HL-60/S4 treated with phorbol 12-myristate 13-acetate at 8.2 ng/mL for 4 days and 3 days (cell line): ENCODE measurements at regions not wholly inside any gene's neighbourhood (a gene's known extent, or its start where the extent isn't known, plus 50 kb on each side); places are given as distances from the start of the nearest gene placed in this dataset.
"Not testable (repeated sequence)": the region's sequence is repeated elsewhere in the genome, so short reads cannot be mapped to it uniquely, and the experiment has no call there.

Experiments
- in situ Hi-C: fragments of 300-500 bp; cut with MboI; formaldehyde crosslinking; loops from 2 replicates; pipeline ENCODE4 v1.15.0; 2022; ENCODE audit warnings: low sequenced_read_pairs

- in situ Hi-C loops: no loop called here
Measured at GRCh38 chr10:30199376-30200016, 140.1 kb upstream of the JCAD start.

GRCh38 chr10:30197186-30197585 is 137.8 kb upstream of the JCAD start:
- in situ Hi-C loops: no loop called here

GRCh38 chr10:30196559-30196958 is 137.2 kb upstream of the JCAD start:
- in situ Hi-C loops: not testable (repeated sequence)

DNA sequence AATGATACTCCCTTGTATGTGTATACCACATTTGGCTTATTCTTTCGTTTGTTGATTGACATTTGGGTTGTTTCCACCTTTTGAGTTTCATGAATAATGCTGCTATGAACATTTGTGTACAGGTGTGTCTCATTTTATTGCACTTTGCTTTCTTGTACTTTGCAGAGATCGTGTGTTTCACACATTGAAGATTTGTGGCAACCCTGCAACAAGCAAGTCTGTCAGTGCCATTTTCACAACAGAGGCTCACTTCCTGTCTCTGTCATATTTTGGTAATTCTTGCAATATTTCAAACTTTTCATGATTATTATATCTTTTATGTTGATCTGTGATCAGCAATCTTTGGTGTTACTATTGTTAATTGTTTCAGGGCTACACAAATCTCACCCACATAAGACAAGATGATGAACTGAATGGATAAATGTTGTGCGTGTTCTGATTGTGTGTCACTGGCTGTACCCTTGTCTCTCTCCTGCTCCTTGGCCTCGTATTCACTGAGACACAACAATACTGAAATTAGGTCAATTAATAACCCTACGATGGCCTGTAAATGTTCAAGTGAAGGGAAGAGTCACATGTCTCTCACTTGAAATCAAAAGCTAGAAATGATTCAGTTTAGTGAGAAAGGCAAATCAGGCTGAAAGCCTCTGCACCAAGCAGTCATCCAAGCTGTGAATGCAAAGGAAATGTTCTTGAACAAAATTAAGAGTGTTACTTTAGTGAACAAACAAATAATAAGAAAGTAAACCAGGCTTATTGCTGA is 133.6 kb upstream of the JCAD start:
- in situ Hi-C loops: no loop called here

DNA sequence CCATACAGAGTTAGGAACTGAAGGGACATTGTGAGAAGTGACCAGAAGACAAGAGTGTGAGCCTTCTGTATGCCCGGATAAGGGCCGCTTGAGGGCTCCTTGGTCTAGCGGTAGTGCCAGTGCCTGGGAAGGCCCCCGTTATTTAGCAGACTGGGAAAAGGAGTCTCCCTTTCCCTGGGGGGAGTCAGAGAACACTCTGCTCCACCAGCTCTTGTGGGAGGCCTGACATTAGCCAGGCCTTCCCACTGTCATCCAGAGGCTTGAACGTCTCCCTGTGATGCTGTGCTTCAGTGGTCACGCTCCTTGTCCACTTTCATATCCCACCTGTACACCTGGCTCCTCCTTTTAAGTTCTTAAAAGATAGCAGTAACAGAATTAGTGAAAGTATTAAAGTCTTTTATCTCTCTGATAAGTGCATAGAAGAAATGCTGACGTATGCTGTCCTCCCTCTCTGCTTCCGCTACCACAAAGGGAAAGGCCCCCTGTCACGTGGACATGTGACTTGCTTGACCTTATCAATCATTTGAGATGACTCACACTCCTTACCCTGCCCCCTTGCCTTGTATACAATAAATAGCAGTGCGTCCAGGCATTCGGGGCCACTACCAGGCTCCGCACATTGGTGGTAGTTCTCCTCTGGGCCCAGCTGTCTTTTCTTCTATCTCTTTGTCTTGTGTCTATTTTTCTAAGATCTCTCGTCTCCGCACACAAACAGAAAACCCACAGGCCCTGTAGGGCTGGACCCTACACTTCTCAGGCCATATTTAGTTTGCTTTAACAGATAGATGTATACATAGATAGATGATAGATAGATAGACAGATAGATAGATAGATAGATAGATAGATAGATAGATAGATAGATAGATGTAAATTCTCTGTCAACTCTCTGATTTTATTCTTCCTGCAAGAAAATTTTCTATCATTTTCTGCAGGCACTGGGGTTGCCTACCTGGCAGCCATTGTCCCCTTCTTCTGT is 131.5 kb upstream of the JCAD start:
- in situ Hi-C loops: no loop called here

DNA sequence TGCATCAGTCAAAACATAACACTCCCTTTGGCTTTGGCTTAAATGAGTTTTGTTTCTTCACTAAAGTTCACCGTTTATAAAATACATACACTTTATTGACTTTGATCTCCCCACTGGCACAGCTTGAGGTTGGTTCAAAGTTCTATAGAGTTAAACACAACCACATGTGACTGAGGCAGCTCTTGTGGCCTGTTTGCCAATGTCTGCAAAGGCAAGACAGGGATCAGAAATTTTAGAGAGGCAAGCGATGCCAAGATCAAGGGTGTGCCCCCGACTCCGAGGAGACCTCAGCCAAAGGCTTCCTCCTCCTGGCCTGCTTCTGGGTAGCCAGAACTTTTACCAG is 129.8 kb upstream of the JCAD start:
- in situ Hi-C loops: no loop called here

GRCh38 chr10:30188556-30189237 is 129.3 kb upstream of the JCAD start:
- in situ Hi-C loops: no loop called here

- in situ Hi-C loops: no loop called here
Measured at GRCh38 chr10:30188101-30188500, 128.7 kb upstream of the JCAD start.

GRCh38 chr10:30187010-30187409 is 127.6 kb upstream of the JCAD start:
- in situ Hi-C loops: no loop called here

- in situ Hi-C loops: no loop called here
Measured at GRCh38 chr10:30186371-30186875, 127.0 kb upstream of the JCAD start.

- in situ Hi-C loops: no loop called here
Measured at GRCh38 chr10:30185916-30186315, 126.5 kb upstream of the JCAD start.

DNA sequence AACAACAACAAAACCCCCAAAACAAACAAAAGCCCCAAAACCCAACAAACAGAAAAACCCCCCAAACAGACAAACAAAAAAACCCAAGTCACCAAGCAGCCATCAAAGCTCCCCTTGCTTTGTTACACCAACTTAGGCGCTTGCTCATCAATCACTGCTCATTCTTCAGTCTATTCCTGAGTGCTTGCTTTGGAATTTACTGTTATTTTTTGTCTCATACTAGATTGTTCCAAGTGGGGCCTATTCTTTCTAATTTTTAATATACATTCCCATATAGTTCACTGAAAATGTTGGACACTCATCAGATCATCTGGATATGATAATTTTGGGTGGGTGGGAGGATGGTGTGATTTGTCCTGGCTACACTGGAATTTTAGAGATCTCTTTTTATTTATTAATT is 126.0 kb upstream of the JCAD start:
- in situ Hi-C loops: no loop called here

GRCh38 chr10:30184397-30185033 is 125.1 kb upstream of the JCAD start:
- in situ Hi-C loops: no loop called here

DNA sequence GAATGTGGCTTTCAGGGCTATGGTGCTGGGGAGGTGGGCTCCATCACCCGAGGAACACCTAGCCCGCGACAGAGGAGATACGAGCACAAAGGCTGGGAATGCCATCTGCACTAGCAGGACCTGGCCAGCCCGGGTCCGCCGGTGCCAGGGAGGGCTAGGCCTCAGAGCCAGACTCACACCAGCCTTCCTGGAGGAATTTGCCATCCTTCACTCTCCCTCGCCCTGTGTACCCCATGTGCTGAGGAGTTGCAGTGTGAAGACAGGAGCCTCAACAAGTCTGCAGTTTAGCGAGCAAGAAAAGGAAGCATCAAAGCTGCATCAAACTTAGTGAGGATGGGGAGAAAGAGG is 123.6 kb upstream of the JCAD start:
- in situ Hi-C loops: no loop called here

GRCh38 chr10:30182191-30183054 is 123.0 kb upstream of the JCAD start:
- in situ Hi-C loops: no loop called here

DNA sequence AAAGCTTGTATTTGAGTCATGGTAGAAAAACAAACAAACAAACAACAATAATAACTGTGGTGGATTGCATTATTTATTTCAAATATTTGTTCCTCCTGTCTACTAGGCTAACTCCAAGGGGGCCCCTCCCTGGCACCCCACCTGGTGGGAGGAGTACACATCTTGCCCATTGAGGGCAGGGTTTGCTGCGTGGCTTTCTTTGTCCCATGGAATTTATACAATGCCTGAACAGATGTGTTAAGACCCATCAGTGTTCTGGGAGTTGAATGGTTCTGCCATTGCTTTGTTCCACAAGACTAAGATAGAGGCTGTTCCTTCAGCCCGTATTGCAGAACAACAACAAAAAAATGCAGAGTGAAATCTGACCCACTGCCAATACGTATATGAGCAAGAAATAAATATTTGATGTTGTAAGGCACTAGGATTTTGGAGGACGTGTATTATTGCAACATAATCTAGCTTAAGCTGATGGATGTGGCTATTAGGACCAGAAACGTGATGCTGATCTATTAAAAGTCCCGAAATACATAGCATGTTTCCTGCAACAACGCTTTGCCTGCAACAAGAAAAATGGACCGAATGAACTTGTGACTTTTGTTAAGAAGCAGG is 119.1 kb upstream of the JCAD start:
- in situ Hi-C loops: no loop called here

- in situ Hi-C loops: no loop called here
Measured at GRCh38 chr10:30176776-30177533, 117.6 kb upstream of the JCAD start.

GRCh38 chr10:30176182-30176581 is 116.8 kb upstream of the JCAD start:
- in situ Hi-C loops: no loop called here
